Gastroesophageal sphincter (tissue), 4 donors: ENCODE measurements at regions not wholly inside any gene's neighbourhood (a gene's known extent, or its start where the extent isn't known, plus 50 kb on each side); places are given as distances from the start of the nearest gene placed in this dataset.

Source experiments
- ATAC-seq: fragments of 150-250 bp; one replicate; pipeline ENCODE4 v1.9.1; 2016; ENCODE audit warnings: mild to moderate bottlenecking, moderate library complexity
- H3K27ac ChIP-seq, 4 donors: fragments of 200-600 bp; sonication (generic) in 3 of 4; 1 replicate in 3 of 4; 2 replicates in 1 of 4; pipeline ENCODE4 v1.5.1; 2016 to 2019
- H3K27me3 ChIP-seq: fragments of 200-600 bp; sonication (generic); one replicate; pipeline ENCODE4 v1.5.1; 2019
- H3K36me3 ChIP-seq, 2 donors: fragments of 200-600 bp; sonication (generic); one replicate each; pipeline ENCODE4 v1.5.1; 2019; ENCODE audit warnings: control low read depth in 1 of 2
- H3K4me1 ChIP-seq, 3 donors: fragments of 200-600 bp; sonication (generic); 1 replicate in 2 of 3; 2 replicates in 1 of 3; pipeline ENCODE4 v1.5.1; 2016 to 2019; ENCODE audit warnings: control low read depth in 2 of 3
- H3K4me3 ChIP-seq, 2 donors: fragments of 200-600 bp; sonication (generic); one replicate each; pipeline ENCODE4 v1.5.1; 2019; ENCODE audit warnings: mild to moderate bottlenecking in 1 of 2, moderate library complexity in 1 of 2
- H3K9me3 ChIP-seq, 3 donors: fragments of 200-600 bp; sonication (generic); one replicate each; pipeline ENCODE4 v1.5.1; 2017 to 2019; ENCODE audit warnings: control low read depth in 2 of 3
- CTCF ChIP-seq, 4 experiments: fragments of 200-600 bp in 2 of 4; fragments of 450-650 bp in 2 of 4; sonication (generic) in 1 of 4; IDR thresholded peaks; one replicate each; pipeline ENCODE4 v1.5.1; 2017 to 2019; ENCODE audit warnings: antibody characterized with exemption in 4 of 4, mild to moderate bottlenecking in 2 of 4, moderate library complexity in 2 of 4
- EP300 ChIP-seq: sonication (generic); formaldehyde crosslinking; IDR thresholded peaks from one replicate; pipeline ENCODE4 v1.6.1; 2017; ENCODE audit warnings: antibody characterized with exemption, mild to moderate bottlenecking
- POLR2A ChIP-seq, 2 donors: fragments of 450-650 bp; IDR thresholded peaks; one replicate each; pipeline ENCODE4 v1.6.1; 2017; ENCODE audit warnings: antibody characterized with exemption in 2 of 2, mild to moderate bottlenecking in 2 of 2, moderate library complexity in 1 of 2
- POLR2AphosphoS5 ChIP-seq: sonication (generic); formaldehyde crosslinking; IDR thresholded peaks from one replicate; pipeline ENCODE4 v1.6.1; 2017; ENCODE audit warnings: antibody characterized with exemption
- WGBS, 2 donors: methylation state at CpG; one replicate each; pipeline ENCODE4 v1.1.5; 2018; ENCODE audit warnings: low coverage in 1 of 2; 5-methylcytosine and 5-hydroxymethylcytosine counted together

- 92 to 93% methylated on average over 5 to 7 of the region's 7 CpGs for WGBS, 2 donors
- no peak for ATAC-seq
These were observed 169.9 kb downstream of the SNX10 start for GRCh38 chr7:26461518-26461917.

GRCh38 chr7:26466007-26466406 is 174.3 kb downstream of the SNX10 start:
- H3K27ac ChIP-seq = no peak overlapping the region
- TF ChIP-seq POLR2A (IDR thresholded peaks at IDR 0.05) (no peak), CTCF (IDR thresholded peaks at IDR 0.05) (no peak), EP300 (no peak), POLR2AphosphoS5 (no peak)
- 84 to 88% methylated on average over 5 to 6 of the region's 6 CpGs for WGBS, 2 donors
- no peaks in the 10 kb centered on the region for H3K36me3 ChIP-seq
- no peaks in the 10 kb centered on the region for H3K9me3 ChIP-seq
- no peak for ATAC-seq
- peaks cover 7% of the 10 kb centered on the region for H3K27me3 ChIP-seq
- H3K4me1 ChIP-seq = peaks cover 0 to under 1% (median under 1%) of the 10 kb centered on the region in 3 donors
- no peak overlapping the region for H3K4me3 ChIP-seq

More at GRCh38 chr7:26461518-26461917, 169.9 kb downstream of the SNX10 start:
- Histone ChIP-seq H3K9me3 (no peaks in the 10 kb centered on the region), H3K27me3 (no peaks in the 10 kb centered on the region), H3K4me3 (no peak overlapping the region), H3K27ac (no peak overlapping the region), H3K4me1 (peaks cover 0 to 15% (median 3%) of the 10 kb centered on the region in 3 donors), H3K36me3 (no peaks in the 10 kb centered on the region)
- TF ChIP-seq CTCF (IDR thresholded peaks at IDR 0.05) = no peak
- TF ChIP-seq EP300 = no peak
- TF ChIP-seq POLR2A (IDR thresholded peaks at IDR 0.05) = no peak
- TF ChIP-seq POLR2AphosphoS5 = no peak

- Histone ChIP-seq H3K9me3 (no peaks in the 10 kb centered on the region), H3K36me3 (no peaks in the 10 kb centered on the region), H3K27ac (no peak overlapping the region), H3K4me1 (no peaks in the 10 kb centered on the region), H3K4me3 (no peak overlapping the region), H3K27me3 (peaks cover 7% of the 10 kb centered on the region)
- no peak for ATAC-seq
- 67 to 90% methylated on average over 1 to 8 of the region's 8 CpGs for WGBS, 2 donors
- no peak for TF ChIP-seq EP300
- TF ChIP-seq POLR2AphosphoS5 = no peak
- no peak for TF ChIP-seq CTCF (IDR thresholded peaks at IDR 0.05)
- TF ChIP-seq POLR2A (IDR thresholded peaks at IDR 0.05) = no peak
These were observed 175.4 kb downstream of the SNX10 start for GRCh38 chr7:26467104-26467503.

- Histone ChIP-seq H3K4me3 (no peak overlapping the region), H3K27me3 (peaks cover 7% of the 10 kb centered on the region), H3K4me1 (no peaks in the 10 kb centered on the region), H3K27ac (no peak overlapping the region), H3K9me3 (no peaks in the 10 kb centered on the region), H3K36me3 (no peaks in the 10 kb centered on the region)
- 50 to 85% methylated on average over 1 to 3 of the region's 3 CpGs for WGBS, 2 donors
- no peak for ATAC-seq
- TF ChIP-seq EP300 (no peak), POLR2A (IDR thresholded peaks at IDR 0.05) (no peak), CTCF (IDR thresholded peaks at IDR 0.05) (no peak), POLR2AphosphoS5 (no peak)
These were observed 175.9 kb downstream of the SNX10 start for GRCh38 chr7:26467541-26467940.

- Histone ChIP-seq H3K27ac (no peak overlapping the region), H3K4me1 (no peaks in the 10 kb centered on the region), H3K4me3 (no peak overlapping the region), H3K27me3 (peaks cover 7% of the 10 kb centered on the region), H3K36me3 (no peaks in the 10 kb centered on the region), H3K9me3 (no peaks in the 10 kb centered on the region)
- ATAC-seq = no peak
- TF ChIP-seq CTCF (IDR thresholded peaks at IDR 0.05) (no peak), POLR2A (IDR thresholded peaks at IDR 0.05) (no peak), POLR2AphosphoS5 (no peak), EP300 (no peak)
- WGBS, 2 donors = 84 to 92% methylated on average over 7 of the region's 7 CpGs
These were observed 177.0 kb downstream of the SNX10 start for GRCh38 chr7:26468625-26469024.
